GM19463 (cell line): ENCODE measurements at regions not wholly inside any gene's neighbourhood (a gene's known extent, or its start where the extent isn't known, plus 50 kb on each side); places are given as distances from the start of the nearest gene placed in this dataset.
A peak's percentile ranks its signal among the peaks of the same experiment; 100 is the strongest.

Experiments used
- ATAC-seq: cut with Tn5 transposase; IDR thresholded peaks from one replicate; pipeline ENCODE4 v1.9.1; 2021; ENCODE audit warnings: mild to moderate bottlenecking, moderate library complexity; ENCODE audit not compliant: unreplicated experiment

GRCh38 chr6:97790926-97791590, 508.0 kb upstream of the MMS22L start:
- no peak for ATAC-seq

- ATAC-seq = no peak
Observed at GRCh38 chr6:97805596-97805995, 522.6 kb upstream of the MMS22L start.

- ATAC-seq = no peak
Observed at GRCh38 chr6:97812940-97813339, 529.9 kb upstream of the MMS22L start.

- no peak for ATAC-seq
Observed at GRCh38 chr6:97813889-97814567, 531.0 kb upstream of the MMS22L start.

- no peak for ATAC-seq
Observed at GRCh38 chr6:97815301-97815812, 532.3 kb upstream of the MMS22L start.

GRCh38 chr6:97816526-97816925, 533.5 kb upstream of the MMS22L start:
- no peak for ATAC-seq

GRCh38 chr6:97819710-97820109, 536.7 kb upstream of the MMS22L start:
- ATAC-seq = no peak

GRCh38 chr6:97820400-97820799, 537.4 kb upstream of the MMS22L start:
- no peak for ATAC-seq

GRCh38 chr6:97822632-97823031, 539.6 kb upstream of the MMS22L start:
- no peak for ATAC-seq

- no peak for ATAC-seq
Observed at GRCh38 chr6:97841763-97842162, 558.7 kb upstream of the MMS22L start.

- no peak for ATAC-seq
Observed at GRCh38 chr6:97842521-97842920, 559.5 kb upstream of the MMS22L start.

GRCh38 chr6:97849390-97849789, 566.4 kb upstream of the MMS22L start:
- ATAC-seq = no peak

- no peak for ATAC-seq
Observed at GRCh38 chr6:97850458-97851212, 567.6 kb upstream of the MMS22L start.

GRCh38 chr6:97863697-97864096, 580.7 kb upstream of the MMS22L start:
- ATAC-seq = no peak

GRCh38 chr6:97864366-97864765, 581.4 kb upstream of the MMS22L start:
- no peak for ATAC-seq

GRCh38 chr6:97864826-97865225, 581.8 kb upstream of the MMS22L start:
- no peak for ATAC-seq

GRCh38 chr6:97865612-97866011, 582.6 kb upstream of the MMS22L start:
- no peak for ATAC-seq

GRCh38 chr6:97866616-97867015, 583.6 kb upstream of the MMS22L start:
- ATAC-seq = no peak

- no peak for ATAC-seq
Observed at GRCh38 chr6:97867177-97867576, 584.2 kb upstream of the MMS22L start.

- ATAC-seq = peak; percentile 52
Observed at GRCh38 chr6:97870273-97870672, 587.3 kb upstream of the MMS22L start.

- ATAC-seq = no peak
Observed at GRCh38 chr6:97876711-97877110, 593.7 kb upstream of the MMS22L start.

- no peak for ATAC-seq
Observed at GRCh38 chr6:97882755-97883154, 599.7 kb upstream of the MMS22L start.
